EL (cell line): ENCODE measurements at regions not wholly inside any gene's neighbourhood (a gene's known extent, or its start where the extent isn't known, plus 50 kb on each side); places are given as distances from the start of the nearest gene placed in this dataset.
A peak's percentile ranks its signal among the peaks of the same experiment; 100 is the strongest.

Source experiments
- DNase-seq: peaks from one replicate; pipeline ENCODE4 v3.0.0-alpha.2; 2016

DNA sequence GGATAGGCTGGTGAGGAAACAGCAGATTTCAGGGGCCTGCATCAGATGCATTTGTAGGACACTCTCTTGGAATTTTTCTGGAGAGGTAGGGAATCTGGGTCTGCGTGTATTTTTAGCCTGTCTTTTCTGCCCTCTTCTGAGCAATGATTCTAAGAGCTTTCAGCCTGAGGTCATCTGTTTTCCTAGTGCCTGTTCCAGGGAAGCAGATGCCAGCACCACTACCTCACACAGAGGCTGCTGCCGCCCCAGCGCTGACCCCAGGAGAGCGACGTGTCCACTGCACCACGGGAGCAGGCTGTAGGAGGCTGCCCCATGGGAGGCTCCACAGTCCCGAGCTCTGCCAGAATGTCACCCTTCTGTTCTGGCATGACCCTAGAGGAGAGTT, 316.5 kb downstream of the CYP26B1 start:
- DNase-seq, result peak; percentile 96

DNA sequence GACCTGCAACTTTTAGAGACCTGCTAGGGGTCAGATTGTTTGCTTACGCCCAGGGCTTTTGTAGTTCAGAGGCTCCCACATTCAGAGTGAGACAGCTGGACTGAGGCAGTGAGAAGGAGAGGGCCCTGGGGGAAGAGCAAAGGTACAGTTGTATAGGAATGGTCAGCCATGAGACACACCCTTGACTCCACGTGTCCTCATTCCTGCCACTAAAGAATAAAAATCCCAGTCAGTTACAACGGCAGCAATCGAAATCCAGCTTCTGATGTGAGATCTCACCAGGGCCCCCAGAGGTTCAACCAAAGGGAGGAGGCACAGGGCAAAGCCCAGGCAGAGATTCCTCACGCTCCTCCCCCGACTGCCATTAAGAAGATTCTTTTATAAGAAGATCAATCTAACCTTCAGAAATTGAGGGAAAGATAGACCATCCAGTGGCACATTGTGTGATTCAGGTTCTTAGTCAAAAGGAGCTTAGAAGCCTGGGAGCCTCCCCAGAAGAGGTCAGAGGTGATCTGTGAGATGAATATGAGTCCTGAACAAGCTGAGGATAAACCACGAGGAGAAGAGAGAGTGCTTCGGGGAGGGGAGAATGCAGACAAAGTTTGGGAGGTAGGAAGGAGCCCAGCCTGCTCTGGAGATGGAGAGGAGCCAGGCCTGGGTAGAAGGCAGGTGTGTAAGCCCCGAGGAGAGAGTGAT, 317.0 kb downstream of the CYP26B1 start:
- DNase-seq, result peak; percentile 84

DNA sequence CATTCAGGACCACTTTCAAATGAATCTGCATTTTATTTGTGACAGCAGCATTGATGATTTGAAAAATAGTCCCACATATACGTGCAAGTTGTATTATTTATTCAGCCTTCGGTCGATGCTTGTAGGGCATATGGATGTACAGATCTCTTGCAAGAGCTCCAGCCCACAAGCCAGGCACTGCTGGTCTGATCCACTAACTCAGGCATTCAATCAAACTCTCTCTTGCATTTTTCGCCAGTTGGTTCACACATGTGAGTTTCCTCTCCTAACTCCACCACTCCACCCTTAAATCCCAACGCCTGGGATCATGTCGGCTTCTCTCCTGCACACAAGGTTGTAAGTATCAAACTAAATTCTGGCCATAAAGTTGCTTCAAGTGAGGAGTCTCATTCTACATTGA, 318.7 kb downstream of the CYP26B1 start:
- DNase-seq, result no peak

DNA sequence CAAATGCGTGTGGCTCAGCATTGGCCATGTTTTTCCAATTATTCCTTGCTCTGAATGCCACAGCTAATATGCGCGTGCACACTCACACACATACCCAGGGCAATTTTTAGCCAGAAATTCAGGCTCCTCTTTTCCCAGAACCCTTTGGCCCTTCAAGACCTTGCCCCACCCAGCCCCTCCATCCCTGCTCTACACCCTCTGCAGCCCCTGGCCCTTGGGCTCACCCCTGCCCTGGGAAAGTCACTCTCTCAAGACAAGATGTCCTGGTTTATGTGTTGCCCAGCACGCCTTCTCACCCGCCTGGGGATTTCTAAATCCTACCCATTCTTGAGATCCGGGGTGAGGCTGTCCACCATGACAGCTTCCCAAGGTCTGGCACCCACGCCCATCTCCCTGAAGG, 319.7 kb downstream of the CYP26B1 start:
- no peak for DNase-seq

GRCh38 chr2:71827524-71827901, 320.1 kb downstream of the CYP26B1 start:
- DNase-seq, result no peak

GRCh38 chr2:71826826-71827523, 320.7 kb downstream of the CYP26B1 start:
- DNase-seq, result no peak

GRCh38 chr2:71826299-71826698, 321.4 kb downstream of the CYP26B1 start:
- DNase-seq, result no peak

DNA sequence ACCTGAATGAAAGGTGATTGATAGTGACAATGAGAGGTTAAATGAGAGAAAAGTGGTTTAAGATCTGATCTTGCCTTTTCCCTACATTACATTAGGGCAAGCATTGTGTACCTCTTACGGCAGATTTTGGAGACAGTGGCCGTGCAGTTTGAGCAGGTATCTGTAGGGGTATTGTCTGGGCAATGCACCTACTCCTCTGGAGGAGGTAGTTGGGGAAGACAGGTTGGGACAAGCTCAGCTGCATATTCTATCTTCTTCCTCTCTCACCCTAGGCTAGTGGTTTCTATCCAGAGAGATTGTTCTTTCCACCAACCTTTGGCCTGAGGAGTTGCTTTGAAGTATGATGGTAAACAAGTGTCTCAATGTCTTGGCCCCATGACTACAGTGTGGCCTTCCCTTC, 323.2 kb downstream of the CYP26B1 start:
- no peak for DNase-seq

GRCh38 chr2:71823526-71823925, 324.1 kb downstream of the CYP26B1 start:
- no peak for DNase-seq

- peak; percentile 43 for DNase-seq
Measured at GRCh38 chr2:71822463-71822862, 325.2 kb downstream of the CYP26B1 start.

GRCh38 chr2:71821856-71822255, 325.8 kb downstream of the CYP26B1 start:
- peak; percentile 74 for DNase-seq

- no peak for DNase-seq
Measured at GRCh38 chr2:71816815-71817214, 330.8 kb downstream of the CYP26B1 start.

DNA sequence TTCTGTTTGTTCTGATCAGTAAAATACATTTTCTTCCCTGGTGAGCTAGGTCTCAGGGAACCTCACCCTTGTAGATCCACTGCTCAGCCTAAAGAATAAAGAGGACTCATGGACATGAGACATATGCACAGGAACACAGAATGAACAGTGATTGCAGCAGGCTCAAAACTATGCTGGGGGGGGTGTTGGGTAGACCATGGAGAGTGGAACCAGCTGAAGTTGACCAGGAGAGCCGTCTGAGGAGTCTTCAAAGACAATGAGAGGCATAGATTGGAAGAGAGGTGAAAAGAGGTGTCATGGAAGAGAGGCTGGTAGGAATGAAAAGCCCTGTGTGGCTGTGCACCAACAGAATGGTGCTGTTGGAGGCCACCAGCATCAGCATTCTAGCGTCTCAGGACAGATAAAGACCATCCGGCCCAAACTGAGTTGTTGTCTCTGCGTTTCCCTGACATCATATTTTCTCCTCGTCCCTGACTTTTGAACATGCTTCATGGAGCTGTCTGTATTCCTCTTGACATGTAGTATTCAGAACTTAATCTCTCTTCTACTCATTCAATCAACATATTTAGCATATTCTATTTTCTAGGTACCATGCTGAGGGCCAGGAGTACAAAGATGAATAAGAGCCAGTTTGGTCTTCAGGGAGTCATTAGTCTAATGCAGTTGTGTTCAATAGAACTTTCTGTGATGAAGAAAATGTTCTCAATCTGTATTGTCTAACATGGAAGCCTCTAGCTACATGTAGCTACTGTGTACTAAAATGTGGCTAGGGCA, 331.8 kb downstream of the CYP26B1 start:
- DNase-seq, result no peak

- DNase-seq, result no peak
Measured at GRCh38 chr2:71814885-71815284, 332.8 kb downstream of the CYP26B1 start.

DNA sequence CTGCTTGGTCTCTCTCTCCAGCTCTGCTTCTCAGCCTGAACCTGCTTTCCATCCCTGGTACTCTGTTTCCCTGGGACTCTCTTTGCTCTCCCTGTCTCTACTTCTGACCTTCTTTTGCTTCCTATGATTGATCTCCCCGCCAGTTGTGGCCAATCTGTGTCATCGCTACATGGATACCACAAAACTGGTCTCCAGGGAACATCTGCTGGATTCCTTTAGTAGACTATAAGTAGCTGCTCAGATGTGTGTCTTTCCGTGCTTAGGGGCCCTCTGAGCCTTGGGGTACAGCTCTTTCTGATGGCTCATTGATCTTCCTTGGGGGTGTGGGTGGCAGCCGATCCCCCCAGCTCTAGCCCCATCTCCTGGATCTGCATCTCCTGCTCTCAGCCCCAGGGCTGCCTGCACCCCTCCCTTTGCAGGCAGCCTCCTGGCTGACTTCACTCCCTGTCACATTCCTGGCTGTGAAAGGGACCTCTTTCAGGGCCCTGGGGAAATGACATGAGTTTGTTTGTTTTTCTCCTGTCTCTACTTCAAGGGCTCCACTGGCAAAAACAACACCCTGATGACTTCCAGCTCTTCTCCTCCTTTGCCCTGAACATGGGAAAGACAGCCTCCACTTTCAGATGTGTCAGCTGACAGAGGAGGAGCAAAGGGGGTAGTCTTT, 333.7 kb downstream of the CYP26B1 start:
- no peak for DNase-seq

DNA sequence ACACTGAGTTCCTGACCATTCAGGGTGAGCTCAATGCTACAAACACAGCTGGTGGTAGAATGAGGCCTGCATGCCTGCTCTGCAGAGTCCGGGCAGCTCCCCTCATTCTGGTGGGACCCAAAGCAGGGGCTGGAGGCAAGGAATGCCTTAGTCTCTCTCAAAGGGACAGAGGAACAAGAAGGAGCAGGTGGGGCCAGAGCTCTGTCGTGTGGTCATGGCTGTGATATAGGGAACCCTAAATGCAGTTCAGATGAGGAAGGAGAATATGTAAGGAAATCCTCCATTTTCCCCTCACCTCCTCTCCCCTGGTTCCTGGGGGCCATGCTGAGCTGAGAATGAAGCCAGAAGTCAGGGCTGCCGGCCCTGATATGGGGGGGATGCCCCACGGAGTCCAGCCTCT, 334.3 kb downstream of the CYP26B1 start:
- no peak for DNase-seq

DNA sequence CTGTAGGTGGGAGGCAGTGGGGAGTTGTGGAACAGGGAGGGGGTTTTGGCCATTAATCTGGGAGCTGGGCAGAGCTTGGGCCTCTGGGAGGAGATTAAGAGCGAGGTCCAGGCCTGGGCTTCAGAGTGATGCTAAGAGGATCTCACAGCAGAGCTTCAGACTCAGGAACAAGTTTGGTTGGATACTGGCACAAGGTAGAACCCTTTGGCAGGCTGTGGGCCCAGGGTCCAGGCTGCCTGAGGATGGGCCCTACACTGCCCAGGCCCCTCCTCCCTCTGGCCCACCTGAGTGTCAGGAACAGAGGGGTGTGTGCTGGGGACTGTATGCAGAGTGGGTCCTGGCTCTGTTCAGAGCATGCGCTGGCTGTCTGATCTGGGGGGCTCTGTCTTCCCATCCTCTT, 334.9 kb downstream of the CYP26B1 start:
- no peak for DNase-seq

DNA sequence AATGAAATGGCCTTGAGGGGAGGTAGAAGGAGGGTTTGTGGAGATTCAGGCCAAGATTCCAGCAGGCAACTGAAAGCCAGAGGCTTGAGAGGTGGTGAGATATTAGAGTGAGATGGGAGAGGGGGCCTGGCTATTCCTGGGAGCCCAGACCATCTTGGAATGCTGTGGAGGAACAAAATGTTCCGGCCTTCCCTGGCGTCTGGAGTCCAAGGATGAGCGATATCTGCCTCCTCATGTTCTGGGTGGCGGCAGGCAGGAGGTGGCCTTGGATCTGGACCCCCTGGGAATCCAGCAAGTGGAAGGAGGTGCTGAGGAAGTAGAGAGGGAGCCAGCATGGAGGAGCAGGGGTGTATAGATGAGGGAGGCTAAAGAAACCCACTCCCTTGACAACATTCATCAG, 335.9 kb downstream of the CYP26B1 start:
- no peak for DNase-seq

DNA sequence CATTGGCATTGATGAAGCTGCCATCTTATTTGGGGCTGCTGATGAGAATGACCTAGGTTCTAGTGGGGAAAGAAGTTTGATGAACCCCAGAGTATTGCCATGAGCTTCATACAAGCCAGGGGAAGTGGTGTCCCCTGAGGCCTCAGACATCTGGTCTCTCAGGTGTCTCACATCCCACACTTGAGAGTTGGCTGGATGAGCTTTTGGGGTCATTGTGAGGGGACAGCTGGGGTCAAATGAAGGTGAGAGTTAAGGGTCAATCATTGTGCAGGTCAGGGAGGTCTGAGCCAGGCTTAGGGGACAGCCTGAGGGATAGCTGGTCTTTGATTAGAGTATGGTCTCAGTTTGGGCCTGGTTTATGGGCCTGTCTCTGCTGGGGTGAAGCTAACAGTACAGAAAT, 336.5 kb downstream of the CYP26B1 start:
- DNase-seq, result no peak

DNA sequence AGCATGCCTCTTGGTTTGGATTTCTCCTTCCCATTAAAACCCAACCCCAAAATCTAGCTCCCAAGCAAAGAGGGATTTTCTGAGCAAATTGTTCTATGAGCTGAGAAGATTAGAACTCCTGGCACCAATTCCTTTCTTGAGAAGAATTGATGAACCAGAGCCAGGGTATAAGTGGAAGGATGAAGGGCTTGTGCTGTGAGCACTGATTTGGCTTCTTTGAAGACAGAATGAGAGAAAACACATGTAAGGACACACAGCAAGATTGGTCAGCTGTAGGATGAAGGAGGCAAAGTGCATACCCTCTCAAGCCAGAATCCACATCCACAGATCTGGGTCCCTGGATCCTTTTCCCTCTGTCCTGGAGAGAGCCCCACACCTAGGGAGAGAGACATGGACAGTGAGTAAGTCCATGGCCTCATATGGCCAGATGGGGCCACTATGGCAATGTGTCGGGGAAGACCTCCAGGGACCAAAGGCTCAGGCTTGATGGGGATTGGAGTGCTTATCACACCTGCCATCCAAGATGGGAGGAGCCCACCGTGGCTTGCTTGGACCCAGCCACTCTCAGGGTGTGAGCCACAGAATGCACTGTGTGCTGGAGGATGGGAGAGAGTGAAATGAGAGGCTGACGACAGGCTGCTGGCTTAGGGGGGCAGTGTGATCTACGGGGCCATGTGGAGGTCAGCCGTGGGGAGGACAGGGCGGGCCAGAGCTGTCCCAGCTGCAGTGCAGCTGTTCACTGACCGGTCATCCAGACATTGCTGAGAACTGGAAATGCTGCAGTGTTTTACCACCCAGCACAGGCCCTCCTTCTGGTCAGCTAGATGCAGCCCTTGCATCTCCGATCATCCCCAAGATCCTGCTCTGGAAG, 339.8 kb downstream of the CYP26B1 start:
- DNase-seq, result no peak

DNA sequence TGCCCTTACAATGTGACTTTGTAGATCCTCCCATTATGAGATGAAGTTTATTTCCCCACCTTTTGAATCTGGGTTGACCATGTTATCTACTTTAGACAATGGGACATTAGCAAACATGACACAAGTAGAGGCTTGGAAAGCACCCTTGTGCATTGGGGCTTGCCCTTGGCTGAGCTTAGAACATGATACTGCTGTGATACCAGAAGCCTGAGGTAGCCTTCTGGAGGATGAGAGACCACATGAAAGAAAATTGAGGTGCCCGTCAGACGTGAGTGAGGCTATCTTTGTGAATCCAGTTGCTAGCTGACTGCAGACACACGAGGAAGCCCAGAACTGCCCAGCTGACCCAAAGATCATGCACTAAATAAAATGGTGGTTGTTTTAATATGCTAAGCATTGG, 341.2 kb downstream of the CYP26B1 start:
- DNase-seq, result no peak

DNA sequence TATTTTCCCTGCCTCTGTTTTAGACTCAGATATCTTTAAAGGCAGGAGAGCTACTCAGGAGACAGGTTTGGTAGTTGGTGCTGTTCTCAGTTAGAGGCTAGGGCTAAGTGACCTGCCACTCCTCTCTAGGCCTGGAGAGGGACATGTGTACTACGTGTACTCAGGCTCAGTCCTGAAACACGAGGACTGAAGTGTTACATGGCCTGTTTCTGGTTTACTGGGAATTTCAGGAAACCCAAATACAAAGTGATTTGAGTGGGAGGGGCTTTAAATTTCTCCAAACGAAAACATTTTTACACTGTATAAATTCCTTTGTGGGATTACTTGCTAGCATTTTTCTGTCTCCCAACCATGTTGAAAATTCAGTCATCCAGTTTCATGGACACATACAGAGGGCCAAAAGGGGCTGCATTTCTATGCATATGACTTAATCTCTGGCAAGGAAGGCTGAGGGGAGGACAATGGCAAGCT, 343.3 kb downstream of the CYP26B1 start:
- peak; percentile 35 for DNase-seq
